ENCODE measurements at regions not wholly inside any gene's neighbourhood (a gene's known extent, or its start where the extent isn't known, plus 50 kb on each side); places are given as distances from the start of the nearest gene placed in this dataset.
"Not testable (repeated sequence)": the region's sequence is repeated elsewhere in the genome, so short reads cannot be mapped to it uniquely, and the experiment has no call there.

DNA sequence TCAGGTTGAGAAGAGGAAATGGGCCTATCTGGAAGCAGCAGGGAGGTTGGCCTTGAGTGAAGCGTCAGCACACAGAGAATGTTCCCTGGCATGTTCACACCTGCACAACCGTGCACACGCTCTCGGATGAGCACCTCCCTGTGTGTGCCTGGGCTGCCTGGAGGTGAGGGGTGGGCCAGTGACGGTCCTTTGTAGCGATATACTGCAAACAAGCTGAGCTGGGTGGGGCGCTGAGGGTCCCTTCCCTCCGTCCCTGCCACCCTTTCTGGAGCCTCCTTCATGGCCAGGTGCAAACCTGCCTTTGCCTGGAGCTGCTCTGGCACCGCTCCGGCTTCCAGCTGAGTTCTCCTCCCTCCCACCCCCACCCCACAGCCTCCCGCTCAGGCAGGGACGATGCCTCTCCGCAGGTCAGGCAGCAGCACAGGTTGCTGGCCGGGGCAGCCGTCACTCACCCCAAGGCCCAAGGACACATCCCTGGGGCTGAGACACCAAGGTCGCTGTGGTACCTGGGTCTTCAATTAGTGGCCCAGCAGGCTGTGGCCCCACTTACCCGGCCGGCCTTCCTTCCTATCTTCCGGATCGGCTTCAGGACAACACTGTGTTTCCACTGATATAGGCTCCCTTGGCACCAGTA is 111.6 kb downstream of the ERMARD start:
- no peak for DNase-seq (ENCODE audit: insufficient read length, low spot score)
- no peak for FAIRE-seq
- TF ChIP-seq POLR2AphosphoS5 (IDR thresholded peaks at IDR 0.05; ENCODE audit: low read depth, low read length) (no peak), SPI1 (IDR thresholded peaks at IDR 0.05; ENCODE audit: low read depth, low read length) (no peak), POLR2A (IDR thresholded peaks at IDR 0.05; ENCODE audit: low read depth, low read length) (no peak), POU2F2 (IDR thresholded peaks at IDR 0.05; ENCODE audit: low read depth, low read length) (no peak), PAX5 (IDR thresholded peaks at IDR 0.05; ENCODE audit: insufficient read depth, low read length, severe bottlenecking) (no peak), TAF1 (IDR thresholded peaks at IDR 0.05; ENCODE audit: low read depth, low read length) (no peak)

DNA sequence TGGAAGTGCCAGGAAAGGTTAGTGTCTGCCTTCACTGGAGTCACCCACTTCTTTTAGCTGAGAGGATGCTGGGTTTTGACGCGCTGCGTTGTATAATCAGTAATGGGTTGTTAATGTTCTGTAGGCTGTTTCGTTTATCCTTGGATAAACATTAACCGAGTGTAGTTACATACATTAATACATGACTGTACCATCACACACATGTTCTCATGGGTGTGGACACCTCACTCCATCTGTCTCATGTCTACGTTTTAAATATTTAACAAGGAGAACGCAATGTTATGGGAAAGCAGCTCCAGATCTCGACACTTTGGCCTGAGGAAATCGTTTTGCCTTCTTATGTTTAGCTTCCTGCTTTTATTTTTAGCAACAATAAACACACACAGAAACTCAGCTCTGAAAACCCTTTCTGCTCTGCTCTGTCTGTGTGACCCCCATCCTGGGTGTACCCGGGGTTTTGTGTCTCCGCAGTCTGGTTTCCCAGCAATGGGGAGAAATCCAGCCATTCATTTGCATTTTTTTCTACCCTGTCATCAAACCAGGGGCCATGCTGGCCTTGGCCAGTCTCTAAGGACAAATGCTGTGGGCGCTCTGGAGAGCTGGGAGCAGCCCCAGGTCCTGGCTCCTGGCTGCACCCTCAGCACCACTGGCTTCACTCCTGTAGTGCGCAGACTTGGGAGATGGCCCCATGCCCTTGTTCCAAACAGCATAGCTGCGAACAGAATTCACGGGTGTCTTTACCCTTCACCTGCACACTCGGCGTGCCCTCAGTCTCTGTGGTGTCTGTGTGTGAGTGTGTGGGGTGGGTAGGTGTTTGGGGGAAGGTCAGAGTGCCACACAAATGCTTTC is 110.8 kb downstream of the ERMARD start:
- FAIRE-seq (no peak), DNase-seq (ENCODE audit: insufficient read length, low spot score) (no peak)
- TF ChIP-seq TAF1 (IDR thresholded peaks at IDR 0.05; ENCODE audit: low read depth, low read length) (no peak), SPI1 (IDR thresholded peaks at IDR 0.05; ENCODE audit: low read depth, low read length) (no peak), POLR2AphosphoS5 (IDR thresholded peaks at IDR 0.05; ENCODE audit: low read depth, low read length) (no peak), POLR2A (IDR thresholded peaks at IDR 0.05; ENCODE audit: low read depth, low read length) (no peak), PAX5 (IDR thresholded peaks at IDR 0.05; ENCODE audit: insufficient read depth, low read length, severe bottlenecking) (no peak), POU2F2 (IDR thresholded peaks at IDR 0.05; ENCODE audit: low read depth, low read length) (no peak)

DNA sequence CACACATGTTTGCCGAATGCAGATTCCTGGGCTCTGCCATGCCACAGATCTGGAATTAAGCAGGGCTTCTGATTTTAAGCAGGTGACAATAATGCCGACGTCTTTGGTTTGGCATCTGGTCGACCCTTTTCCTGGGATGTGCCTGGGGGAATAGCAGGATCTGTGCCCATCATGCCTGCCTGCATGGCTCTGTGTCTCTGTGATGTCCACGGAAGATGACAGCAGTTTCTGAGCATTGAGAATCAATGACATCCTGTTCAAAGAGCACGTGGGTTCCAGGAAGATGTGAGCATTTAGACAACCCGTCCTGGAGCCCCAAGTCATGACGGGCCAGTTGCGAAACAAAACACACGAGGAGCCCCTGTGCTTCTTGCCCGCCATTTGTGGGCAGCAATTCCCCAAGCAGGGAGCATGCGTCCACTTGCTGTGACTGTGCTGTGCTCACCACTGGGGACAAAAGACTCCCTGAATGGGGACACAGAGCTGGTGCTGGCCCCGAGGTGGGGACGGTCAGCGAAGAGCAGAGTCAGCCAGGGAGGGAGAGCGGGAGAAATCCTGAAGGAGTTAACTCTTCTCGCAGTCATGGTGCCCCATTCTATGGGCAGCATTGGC is 110.1 kb downstream of the ERMARD start:
- no peak for FAIRE-seq
- DNase-seq (ENCODE audit: insufficient read length, low spot score) = no peak
- TF ChIP-seq POU2F2 (IDR thresholded peaks at IDR 0.05; ENCODE audit: low read depth, low read length) = no peak
- TF ChIP-seq POLR2A (IDR thresholded peaks at IDR 0.05; ENCODE audit: low read depth, low read length) = no peak

DNA sequence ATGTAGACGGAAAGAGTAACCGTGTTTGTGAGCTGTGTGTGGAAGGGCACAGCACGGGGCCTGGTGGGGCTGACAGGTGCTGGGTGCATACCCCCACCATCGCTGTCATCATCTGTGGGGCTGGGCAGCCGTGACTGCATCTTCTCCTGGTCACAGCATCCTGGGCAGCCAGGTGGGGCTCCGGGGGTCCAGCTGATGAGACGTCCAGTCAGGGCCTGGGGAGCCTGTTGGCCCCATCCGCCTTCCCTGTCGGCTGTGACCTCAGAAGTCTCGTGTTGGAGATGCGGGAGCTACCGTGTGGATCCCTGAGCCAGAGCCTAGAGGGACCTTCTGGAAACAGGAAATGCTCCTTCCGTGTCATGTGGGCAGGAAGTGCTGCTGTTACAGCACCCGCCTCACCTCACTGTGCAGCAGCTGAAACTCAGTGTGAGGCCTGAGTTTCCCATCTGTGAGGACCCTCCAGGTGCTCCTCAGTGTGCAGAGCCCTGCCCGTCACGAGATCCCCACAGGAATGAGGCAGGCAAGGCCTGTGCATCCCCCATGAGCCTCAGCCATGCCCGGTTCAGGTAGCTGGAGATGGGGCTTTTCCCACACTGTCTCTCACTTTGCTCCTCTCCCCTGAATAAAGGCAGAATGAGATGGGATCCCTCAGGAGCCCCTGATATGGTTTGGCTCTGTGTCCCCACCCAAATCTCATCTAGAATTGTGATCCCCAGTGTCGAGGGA is 108.7 kb downstream of the ERMARD start:
- FAIRE-seq (no peak), DNase-seq (ENCODE audit: insufficient read length, low spot score) (no peak)
- no peak for TF ChIP-seq POLR2A (IDR thresholded peaks at IDR 0.05; ENCODE audit: low read depth, low read length)
- TF ChIP-seq TAF1 (IDR thresholded peaks at IDR 0.05; ENCODE audit: low read depth, low read length) = no peak
- TF ChIP-seq POLR2AphosphoS5 (IDR thresholded peaks at IDR 0.05; ENCODE audit: low read depth, low read length) = no peak
- no peak for TF ChIP-seq POU2F2 (IDR thresholded peaks at IDR 0.05; ENCODE audit: low read depth, low read length)
- TF ChIP-seq PAX5 (IDR thresholded peaks at IDR 0.05; ENCODE audit: insufficient read depth, low read length, severe bottlenecking) = no peak
- no peak for TF ChIP-seq SPI1 (IDR thresholded peaks at IDR 0.05; ENCODE audit: low read depth, low read length)

DNA sequence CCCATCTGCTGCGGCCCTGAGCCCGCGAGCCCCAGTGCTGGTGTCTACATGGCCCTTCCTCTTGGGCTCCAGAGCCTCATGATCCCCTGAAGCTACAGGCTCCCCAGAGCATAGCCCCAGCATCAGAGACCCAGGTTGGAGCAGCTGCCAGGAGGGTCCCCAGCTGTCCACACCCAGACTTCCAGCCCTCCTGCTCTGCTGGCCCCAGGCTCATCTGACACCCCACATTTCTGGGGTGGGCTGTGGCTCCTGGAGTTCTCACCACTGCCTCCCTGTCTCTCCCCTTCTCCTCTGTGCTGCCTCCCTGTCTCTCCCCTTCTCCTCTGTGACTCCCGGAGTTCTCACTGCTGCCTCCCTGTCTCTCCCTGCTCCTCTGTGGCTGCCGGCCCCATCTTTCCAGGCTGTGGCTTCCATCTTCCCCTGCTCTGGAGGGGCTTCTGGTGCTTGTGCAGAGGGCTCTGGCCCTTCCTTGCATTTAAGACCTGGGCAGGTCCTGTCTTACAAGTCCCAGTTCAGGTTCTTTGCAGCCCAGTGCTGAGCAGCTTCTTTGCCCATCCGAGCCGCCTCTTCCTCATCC is 108.1 kb downstream of the ERMARD start:
- no peak for FAIRE-seq

DNA sequence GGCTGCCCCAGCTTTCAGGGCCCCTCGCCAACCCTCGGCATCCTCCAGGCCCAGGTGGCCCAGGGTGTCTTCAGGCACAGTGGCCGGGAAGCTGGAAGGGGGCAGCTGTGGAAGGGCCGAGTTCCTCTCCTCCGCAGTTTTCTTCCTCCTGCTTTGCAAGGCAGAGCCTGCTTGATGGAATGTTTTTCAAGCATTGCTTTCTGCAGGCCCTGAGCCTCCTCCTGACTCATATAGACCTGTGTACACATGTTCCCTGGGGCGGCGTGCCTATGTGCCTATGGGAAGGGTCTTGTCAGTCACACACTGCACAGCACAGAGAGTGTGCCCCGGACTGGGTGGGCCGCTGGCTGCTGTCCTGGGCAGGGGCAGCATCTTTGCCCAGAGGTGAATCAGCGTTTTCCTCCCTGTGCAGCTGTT is 107.5 kb downstream of the ERMARD start:
- FAIRE-seq = no peak
- TF ChIP-seq TAF1 (IDR thresholded peaks at IDR 0.05; ENCODE audit: low read depth, low read length) (no peak), PAX5 (IDR thresholded peaks at IDR 0.05; ENCODE audit: insufficient read depth, low read length, severe bottlenecking) (no peak), POLR2A (IDR thresholded peaks at IDR 0.05; ENCODE audit: low read depth, low read length) (no peak), SPI1 (IDR thresholded peaks at IDR 0.05; ENCODE audit: low read depth, low read length) (no peak), POU2F2 (IDR thresholded peaks at IDR 0.05; ENCODE audit: low read depth, low read length) (no peak), POLR2AphosphoS5 (IDR thresholded peaks at IDR 0.05; ENCODE audit: low read depth, low read length) (no peak)

More for the DNA sequence above, 108.1 kb downstream of the ERMARD start:
- TF ChIP-seq POU2F2 (IDR thresholded peaks at IDR 0.05; ENCODE audit: low read depth, low read length) = no peak
- no peak for TF ChIP-seq POLR2AphosphoS5 (IDR thresholded peaks at IDR 0.05; ENCODE audit: low read depth, low read length)
- no peak for TF ChIP-seq TAF1 (IDR thresholded peaks at IDR 0.05; ENCODE audit: low read depth, low read length)
- no peak for DNase-seq (ENCODE audit: insufficient read length, low spot score)

DNA sequence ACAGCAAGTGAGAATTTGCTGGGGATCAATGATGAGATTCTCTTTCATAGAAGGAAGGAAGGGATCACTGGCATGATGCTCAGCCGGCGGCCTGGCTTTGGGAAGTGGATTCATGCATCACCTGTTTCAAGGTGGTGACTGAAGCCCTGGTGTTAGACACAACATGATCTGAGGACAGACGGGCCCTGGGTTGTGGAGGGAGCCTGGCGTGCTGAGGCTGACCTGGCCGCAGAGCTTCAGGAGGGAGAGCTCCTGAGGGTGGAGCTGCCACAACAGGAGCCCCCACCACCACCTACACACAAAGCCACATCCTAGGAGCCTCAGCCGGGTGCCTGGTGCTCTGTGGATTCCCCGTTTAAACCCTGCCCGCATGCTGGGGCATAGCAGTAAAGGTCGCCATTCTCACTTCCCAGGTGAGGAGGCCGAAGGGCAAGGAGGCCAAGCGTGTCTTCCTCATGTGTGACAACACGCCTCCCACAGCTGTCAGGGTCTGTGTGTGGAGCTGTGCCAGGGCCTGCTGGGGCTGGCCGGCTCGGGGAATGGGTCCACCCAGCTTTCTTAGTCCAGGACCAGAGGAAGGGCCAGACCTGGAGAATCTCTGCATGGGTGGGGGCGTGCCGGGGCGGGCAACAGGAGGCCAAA is 107.0 kb downstream of the ERMARD start:
- DNase-seq (ENCODE audit: insufficient read length, low spot score) (no peak), FAIRE-seq (no peak)
- TF ChIP-seq PAX5 (IDR thresholded peaks at IDR 0.05; ENCODE audit: insufficient read depth, low read length, severe bottlenecking) = no peak
- TF ChIP-seq SPI1 (IDR thresholded peaks at IDR 0.05; ENCODE audit: low read depth, low read length) = no peak
- no peak for TF ChIP-seq TAF1 (IDR thresholded peaks at IDR 0.05; ENCODE audit: low read depth, low read length)
- TF ChIP-seq POU2F2 (IDR thresholded peaks at IDR 0.05; ENCODE audit: low read depth, low read length) = no peak
- TF ChIP-seq POLR2A (IDR thresholded peaks at IDR 0.05; ENCODE audit: low read depth, low read length) = no peak

More for the DNA sequence above, 107.5 kb downstream of the ERMARD start:
- DNase-seq (ENCODE audit: insufficient read length, low spot score) = no peak

DNA sequence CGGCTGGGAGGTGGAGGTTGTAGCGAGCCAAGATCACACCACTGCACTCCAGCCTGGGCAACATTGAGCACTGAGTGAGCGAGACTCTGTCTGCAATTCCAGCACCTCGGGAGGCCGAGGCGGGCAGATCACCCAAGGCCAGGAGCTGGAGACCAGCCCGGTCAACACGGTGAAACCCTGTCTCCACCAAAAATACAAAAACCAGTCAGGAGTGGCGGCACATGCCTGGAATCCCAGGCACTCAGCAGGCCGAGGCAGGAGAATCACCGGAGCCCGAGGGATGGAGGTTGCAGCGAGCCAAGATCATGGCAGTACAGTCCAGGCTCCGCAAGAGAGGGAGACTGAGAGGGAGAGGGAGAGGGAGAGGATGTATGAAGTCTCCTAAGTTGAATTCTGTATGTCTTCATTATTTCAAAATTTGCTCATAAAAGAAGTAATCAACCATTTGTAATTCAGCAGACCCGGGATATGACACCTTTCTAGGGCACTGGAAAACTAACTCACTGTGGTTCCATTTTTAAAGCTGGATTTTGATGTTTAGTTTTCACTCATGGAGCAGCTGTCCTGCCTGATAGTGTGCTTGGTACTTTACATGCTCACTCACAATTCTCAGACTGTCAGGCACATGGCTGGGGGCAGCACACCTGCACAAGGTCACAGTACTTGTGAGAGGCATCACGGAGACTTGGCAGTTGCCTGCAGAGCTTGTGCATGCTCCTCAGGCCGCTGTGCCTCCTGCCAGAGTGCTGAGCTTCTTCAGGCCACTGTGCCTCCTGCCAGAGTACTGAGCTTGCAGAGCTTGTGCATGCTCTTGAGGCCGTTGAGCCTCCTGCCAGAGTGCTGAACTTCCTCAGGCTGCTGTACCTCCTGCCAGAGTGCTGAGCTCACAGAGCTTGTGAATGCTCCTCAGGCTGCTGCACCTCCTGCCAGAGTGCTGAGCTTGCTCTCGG is 106.2 kb downstream of the ERMARD start:
- TF ChIP-seq PAX5 (IDR thresholded peaks at IDR 0.05; ENCODE audit: insufficient read depth, low read length, severe bottlenecking) (no peak), POU2F2 (IDR thresholded peaks at IDR 0.05; ENCODE audit: low read depth, low read length) (no peak), POLR2A (IDR thresholded peaks at IDR 0.05; ENCODE audit: low read depth, low read length) (no peak), POLR2AphosphoS5 (IDR thresholded peaks at IDR 0.05; ENCODE audit: low read depth, low read length) (no peak), SPI1 (IDR thresholded peaks at IDR 0.05; ENCODE audit: low read depth, low read length) (no peak), TAF1 (IDR thresholded peaks at IDR 0.05; ENCODE audit: low read depth, low read length) (no peak)
- DNase-seq (ENCODE audit: insufficient read length, low spot score) = no peak
- no peak for FAIRE-seq

DNA sequence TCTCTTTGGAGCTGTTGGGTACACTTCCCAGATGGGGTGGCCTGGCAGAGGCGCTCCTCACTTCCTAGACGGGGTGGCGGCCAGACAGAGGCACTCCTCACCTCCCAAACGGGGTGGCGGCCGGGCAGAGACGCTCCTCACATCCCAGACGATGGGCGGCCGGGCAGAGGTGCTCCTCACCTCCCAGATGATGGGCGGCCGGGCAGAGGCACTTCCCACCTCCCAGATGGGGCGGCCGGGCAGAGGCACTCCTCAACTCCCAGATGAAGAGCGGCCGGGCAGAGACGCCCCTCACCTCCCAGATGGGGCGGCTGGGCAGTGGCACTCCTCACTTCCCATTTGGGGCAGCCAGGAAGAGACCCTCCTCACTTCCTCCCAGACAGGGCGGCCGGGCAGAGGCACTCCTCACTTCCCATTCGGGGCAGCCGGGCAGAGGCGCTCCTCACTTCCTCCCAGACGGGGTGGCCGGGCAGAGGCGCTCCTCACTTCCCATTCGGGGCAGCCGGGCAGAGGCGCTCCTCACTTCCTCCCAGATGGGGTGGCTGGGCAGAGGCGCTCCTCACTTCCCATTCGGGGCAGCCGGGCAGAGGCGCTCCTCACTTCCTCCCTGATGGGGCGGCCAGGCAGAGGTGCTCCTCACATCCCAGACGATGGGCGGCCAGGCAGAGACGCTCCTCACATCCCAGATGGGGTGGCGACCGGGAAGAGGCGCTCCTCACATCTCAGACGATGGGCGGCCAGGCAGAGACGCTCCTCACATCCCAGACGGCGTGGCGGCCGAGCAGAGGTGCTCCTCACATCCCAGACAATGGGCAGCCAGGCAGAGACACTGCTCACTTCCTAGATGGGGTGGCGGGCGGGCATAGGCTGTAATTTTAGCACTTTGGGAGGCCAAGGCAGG is 105.3 kb downstream of the ERMARD start:
- FAIRE-seq; DNase-seq (ENCODE audit: insufficient read length, low spot score): not testable (repeated sequence)
